RWPE1 (cell line): ENCODE measurements at regions not wholly inside any gene's neighbourhood (a gene's known extent, or its start where the extent isn't known, plus 50 kb on each side); places are given as distances from the start of the nearest gene placed in this dataset.
A peak's percentile ranks its signal among the peaks of the same experiment; 100 is the strongest.

ENCODE experiments used
- CTCF ChIA-PET: fragments of 350-600 bp; sonication (Branson Sonifier 250); formaldehyde crosslinking; extraction: SDS; loops from one replicate; lab custom pipeline; 2021; lab: Yijun Ruan, JAX
- POLR2A ChIA-PET: fragments of 400-600 bp; formaldehyde crosslinking; extraction: SDS; loops from one replicate; lab custom pipeline; 2020; ENCODE audit warnings: antibody characterized with exemption; ENCODE audit not compliant: low non-redundant PET; lab: Yijun Ruan, JAX
- DNase-seq: peaks from one replicate; pipeline ENCODE4 v3.0.0; 2012; ENCODE audit warnings: low spot score
- H3K27ac ChIP-seq: fragments of 450-650 bp; 2 replicates; pipeline ENCODE4 v1.5.1; 2017
- TF ChIP-seq, protein P1 (sequence below): fragments of 450-650 bp; conservative IDR thresholded peaks from 2 replicates; pipeline ENCODE4 v1.5.1; 2017; ENCODE audit warnings: low read depth, mild to moderate bottlenecking

DNA sequence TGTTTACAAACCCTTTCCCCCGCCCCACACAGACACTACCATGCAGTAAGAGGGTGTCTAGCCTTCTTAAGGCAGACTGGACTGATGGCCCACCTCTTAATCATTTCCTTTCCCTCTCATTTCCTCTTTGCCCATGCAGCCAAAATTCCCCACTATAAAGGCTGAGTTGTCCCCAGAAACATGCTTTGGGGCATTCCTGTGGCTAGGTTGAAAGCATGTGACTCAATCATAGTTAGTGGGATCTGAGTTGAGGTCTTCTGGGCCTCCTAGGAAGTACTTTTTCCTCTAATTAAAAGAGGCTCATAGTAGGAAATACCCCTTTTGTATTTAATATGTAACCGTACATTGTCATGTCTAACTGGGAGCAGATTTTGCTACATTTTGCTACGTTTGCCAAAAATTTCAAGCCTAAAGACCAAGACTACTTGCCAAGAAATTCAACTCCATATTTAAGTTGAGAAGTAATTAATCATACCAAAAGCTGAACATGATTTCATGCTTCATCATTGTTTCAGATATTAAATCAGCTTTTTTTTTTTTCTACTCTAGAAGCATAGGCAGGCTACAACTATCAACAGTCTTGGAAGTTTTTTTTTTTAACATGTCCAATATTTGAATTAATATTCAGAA lies 174.7 kb downstream of the ADGRL4 start:
- no peak overlapping the region for H3K27ac ChIP-seq
- CTCF ChIA-PET: interaction anchor here (0.6 to 0.7 kb wide), 2 partner anchors 86 to 1874 kb away, joined by 4 read pairs; no protein-coding TSS in a partner anchor
- peak; percentile 60 for DNase-seq
- POLR2A ChIA-PET: no interaction called here
- TF ChIP-seq, protein P1, sequence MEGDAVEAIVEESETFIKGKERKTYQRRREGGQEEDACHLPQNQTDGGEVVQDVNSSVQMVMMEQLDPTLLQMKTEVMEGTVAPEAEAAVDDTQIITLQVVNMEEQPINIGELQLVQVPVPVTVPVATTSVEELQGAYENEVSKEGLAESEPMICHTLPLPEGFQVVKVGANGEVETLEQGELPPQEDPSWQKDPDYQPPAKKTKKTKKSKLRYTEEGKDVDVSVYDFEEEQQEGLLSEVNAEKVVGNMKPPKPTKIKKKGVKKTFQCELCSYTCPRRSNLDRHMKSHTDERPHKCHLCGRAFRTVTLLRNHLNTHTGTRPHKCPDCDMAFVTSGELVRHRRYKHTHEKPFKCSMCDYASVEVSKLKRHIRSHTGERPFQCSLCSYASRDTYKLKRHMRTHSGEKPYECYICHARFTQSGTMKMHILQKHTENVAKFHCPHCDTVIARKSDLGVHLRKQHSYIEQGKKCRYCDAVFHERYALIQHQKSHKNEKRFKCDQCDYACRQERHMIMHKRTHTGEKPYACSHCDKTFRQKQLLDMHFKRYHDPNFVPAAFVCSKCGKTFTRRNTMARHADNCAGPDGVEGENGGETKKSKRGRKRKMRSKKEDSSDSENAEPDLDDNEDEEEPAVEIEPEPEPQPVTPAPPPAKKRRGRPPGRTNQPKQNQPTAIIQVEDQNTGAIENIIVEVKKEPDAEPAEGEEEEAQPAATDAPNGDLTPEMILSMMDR: no peak

DNA sequence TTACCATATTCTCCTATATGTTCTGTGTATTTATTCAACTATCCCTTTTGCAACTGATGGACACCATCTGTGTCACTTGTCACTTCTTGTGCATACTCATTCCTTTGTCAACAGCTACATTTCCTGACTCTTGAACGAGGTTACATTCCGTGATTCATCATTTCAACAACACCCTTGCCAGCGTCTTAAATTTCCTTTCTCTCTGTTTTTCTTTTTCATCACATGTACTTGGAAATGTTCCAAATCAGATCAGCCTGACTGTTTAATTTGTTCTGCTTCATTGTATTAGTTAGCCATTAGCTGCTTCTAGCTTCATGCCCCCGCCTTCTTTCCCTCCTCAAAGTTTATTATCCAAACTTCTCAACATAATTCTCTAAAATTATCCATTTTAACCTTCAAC lies 173.0 kb downstream of the ADGRL4 start:
- TF ChIP-seq, protein P1: no peak
- POLR2A ChIA-PET: no interaction called here
- CTCF ChIA-PET: no interaction called here
- DNase-seq: peak; percentile 33
- no peak overlapping the region for H3K27ac ChIP-seq

DNA sequence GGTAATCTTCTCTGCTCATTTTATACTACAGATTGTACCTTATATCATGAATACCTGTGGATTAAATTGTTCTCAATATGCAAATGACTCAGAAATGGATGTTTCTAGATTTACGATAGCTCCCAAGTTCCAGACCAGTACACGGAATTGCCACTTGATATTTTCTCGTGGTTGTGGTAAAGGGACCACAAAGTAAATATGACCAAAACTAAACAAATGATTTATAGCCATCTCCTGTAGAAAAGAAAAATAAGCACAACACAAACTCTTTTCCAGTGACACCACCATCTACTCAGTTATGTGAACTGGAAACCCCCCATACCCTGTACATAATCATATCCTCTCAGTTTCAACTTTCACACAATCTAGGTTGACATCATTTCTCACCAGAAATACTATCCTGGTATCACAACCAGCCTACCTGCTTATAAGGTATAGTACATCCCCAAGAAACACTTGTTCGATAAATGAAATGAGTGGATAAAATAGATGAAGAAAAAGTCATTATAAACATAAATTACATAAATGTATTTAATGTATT lies 172.3 kb downstream of the ADGRL4 start:
- CTCF ChIA-PET: no interaction called here
- DNase-seq: no peak
- POLR2A ChIA-PET: no interaction called here
- H3K27ac ChIP-seq: no peak overlapping the region
- TF ChIP-seq, protein P1: no peak

DNA sequence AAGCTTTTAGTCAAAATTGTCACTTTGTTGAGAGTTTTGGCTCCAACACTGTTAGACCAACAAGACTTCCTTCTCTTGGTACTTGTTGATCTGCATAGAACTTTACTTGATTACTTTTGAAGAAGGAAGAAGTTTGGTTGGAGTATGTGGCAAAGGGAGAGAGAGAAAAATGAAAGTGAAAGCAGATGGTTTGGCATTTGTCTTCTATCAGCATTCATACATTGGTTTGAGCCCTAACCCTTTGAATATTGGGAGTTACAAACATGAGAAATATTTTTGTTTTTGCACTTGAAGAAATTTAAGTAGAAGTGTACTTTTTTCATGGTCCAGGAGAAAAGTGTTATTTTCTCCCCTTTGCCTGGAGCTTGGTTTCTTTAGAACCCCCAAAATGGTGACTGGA lies 169.8 kb downstream of the ADGRL4 start:
- ChIA-PET CTCF (interaction anchor here (0.6 kb wide), 1 partner anchor 587 kb away, joined by 3 read pairs; no protein-coding TSS in a partner anchor), POLR2A (no interaction called here)
- TF ChIP-seq, protein P1: no peak
- DNase-seq: no peak
- H3K27ac ChIP-seq: no peak overlapping the region

DNA sequence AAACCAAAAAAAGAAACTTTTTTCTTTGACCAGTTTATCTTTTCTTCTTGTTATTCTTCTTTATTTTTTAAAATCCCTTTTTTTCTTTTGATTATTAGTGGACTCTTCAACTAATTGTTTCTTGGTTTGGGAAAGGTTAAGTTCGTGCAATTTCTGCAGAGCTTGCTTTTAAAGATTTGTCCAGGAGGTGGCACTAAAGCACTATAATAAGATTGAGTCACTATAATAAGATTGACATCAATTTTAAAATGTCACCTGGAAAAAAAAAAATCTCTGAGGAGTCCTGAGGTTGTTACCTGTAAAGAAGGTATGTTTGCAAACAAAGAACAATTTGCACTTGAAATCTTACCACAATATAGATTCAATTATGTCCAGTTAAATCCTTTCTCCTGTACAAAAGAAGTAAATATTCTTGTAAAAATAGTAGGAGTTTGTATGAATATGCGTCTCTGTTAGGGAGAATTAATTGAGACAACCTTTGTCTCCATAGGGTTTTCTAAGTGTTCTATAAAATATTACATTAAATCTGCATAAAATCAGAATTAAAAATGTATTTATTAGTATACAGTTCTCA lies 166.7 kb downstream of the ADGRL4 start:
- peak; percentile 40 for DNase-seq
- ChIA-PET POLR2A (no interaction called here), CTCF (interaction anchor here (0.5 to 1.2 kb wide), 10 partner anchors 20 to 1190 kb away, joined by 3 to 4 read pairs (median 3); no protein-coding TSS in a partner anchor)
- TF ChIP-seq, protein P1: peak; percentile 78
- no peak overlapping the region for H3K27ac ChIP-seq
